Peyer's patch (tissue), 4 donors: ENCODE measurements at regions not wholly inside any gene's neighbourhood (a gene's known extent, or its start where the extent isn't known, plus 50 kb on each side); places are given as distances from the start of the nearest gene placed in this dataset.

Experiments
- CTCF ChIP-seq, 6 experiments: fragments of 450-650 bp in 4 of 6; fragments of 200-600 bp in 2 of 6; sonication (generic) in 1 of 6; IDR thresholded peaks; one replicate each; pipeline ENCODE4 v1.5.1; 2017 to 2019; ENCODE audit warnings: antibody characterized with exemption in 6 of 6, mild to moderate bottlenecking in 3 of 6, moderate library complexity in 1 of 6
- POLR2A ChIP-seq, 2 donors: fragments of 450-650 bp; IDR thresholded peaks; one replicate each; pipeline ENCODE4 v1.5.1; 2017; ENCODE audit warnings: antibody characterized with exemption in 2 of 2, mild to moderate bottlenecking in 2 of 2, moderate library complexity in 2 of 2

- TF ChIP-seq CTCF (IDR thresholded peaks at IDR 0.05), result no peak
- no peak for TF ChIP-seq POLR2A (IDR thresholded peaks at IDR 0.05)
Observed at GRCh38 chr2:220850116-220850515, 722.0 kb downstream of the EPHA4 start.
